HG03108 (cell line): ENCODE measurements at regions not wholly inside any gene's neighbourhood (a gene's known extent, or its start where the extent isn't known, plus 50 kb on each side); places are given as distances from the start of the nearest gene placed in this dataset.

Experiments
- ATAC-seq: cut with Tn5 transposase; IDR thresholded peaks from one replicate; pipeline ENCODE4 v1.9.1; 2021; ENCODE audit warnings: moderate library complexity; ENCODE audit not compliant: unreplicated experiment

DNA sequence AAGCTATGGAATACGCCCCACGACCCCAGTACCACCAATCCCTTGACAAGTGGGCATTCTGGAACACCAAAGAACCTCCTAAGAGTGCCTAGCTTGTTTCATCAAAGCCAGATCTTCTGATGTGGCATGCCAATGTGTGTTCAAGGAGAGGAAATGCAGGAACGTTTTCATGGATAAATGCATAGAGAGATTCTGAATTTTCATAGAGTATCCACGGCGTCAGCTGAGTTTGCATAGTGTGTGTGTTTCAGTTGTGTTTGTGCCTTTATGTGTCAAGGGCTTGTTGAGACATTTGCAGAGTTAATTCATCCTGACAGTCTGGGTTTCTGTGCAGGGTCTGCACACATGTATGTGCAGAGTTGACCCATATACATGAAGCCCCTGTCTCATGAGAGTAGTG is 172.7 kb upstream of the LRFN2 start:
- ATAC-seq = no peak

DNA sequence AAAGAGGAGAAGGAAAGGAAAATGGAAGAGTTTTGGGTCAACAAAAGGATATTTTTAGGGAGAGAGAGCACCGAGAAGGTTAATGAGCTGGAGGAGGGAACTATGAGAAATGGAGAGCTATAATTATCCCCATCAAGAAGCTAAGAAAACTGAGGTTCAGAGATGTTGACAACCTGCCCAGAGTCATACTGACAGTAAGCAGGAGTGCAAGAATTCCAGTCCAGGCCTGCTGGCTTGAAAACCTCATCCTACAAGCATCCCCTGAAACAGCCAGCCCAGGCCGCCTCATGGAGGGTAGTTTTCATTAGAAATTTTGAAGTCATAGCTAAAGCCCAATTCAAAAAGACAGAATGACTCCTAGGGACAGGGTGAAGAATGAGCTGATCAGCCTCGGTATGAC is 172.1 kb upstream of the LRFN2 start:
- ATAC-seq = no peak

DNA sequence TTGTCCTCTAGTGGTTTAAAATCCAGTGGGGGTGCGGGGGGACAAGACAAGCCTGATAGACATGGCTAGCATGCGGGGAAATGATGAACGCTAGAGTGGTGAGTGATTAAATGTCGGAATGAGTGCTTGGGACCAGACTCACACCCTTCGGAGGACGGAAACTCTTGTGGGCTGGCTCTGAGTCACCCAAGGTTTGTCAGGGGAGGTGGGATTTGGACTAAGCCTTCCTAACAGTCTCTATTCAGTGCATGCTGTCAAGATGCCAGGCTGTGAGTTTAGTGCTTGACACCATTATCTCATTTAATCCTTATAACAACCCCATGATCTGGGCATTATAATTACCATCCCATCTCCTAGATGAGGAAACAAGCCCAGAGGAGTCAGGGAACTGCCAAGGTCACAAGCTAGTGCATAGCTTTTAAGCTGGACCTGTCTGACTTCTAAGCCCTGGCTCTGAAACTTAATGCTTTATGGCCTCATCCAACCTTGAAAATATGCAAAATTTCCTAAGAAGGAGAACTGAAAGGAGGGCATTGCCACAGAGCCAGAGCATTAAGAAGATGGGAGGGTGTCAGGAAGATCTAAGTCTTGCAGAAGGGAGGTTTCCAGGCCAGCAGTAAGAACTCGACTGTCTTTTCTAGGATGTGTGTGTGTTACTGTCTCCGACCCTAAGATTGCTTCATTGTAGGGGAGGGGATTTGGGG is 168.7 kb upstream of the LRFN2 start:
- no peak for ATAC-seq

DNA sequence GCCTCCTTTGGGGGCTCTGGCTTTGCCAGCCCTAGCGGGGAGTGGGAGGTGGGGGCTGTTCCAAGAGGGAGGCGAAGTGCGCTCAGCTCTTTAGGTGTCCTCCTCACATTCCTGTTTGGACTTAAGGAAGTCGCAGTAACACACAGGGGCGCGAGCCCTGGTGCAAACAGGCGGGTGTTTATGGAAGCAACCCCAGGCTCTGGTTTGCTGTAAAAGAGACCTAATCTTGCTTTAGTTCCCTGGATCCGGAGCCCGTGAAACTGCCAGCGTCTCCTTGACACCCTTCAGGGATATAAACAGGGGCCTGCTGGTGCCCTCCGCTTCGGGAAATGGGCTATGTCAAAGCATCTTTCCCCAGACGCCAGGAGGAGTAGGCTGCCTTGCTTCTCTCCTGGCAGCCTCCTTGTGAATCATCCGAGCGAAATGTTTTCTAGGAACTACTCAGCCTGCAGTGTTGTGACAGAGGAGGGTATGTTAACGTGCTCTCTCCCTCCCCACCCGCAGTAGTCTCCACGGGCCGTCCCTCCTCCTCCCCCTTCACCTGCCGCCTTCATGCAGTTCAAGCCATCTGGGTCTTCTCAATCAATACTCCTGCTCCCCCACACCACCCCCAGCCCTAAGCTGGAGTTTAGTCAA is 168.0 kb upstream of the LRFN2 start:
- ATAC-seq = no peak

- ATAC-seq = no peak
Measured at GRCh38 chr6:40754461-40755045, 167.4 kb upstream of the LRFN2 start.

- ATAC-seq = no peak
Measured at GRCh38 chr6:40753675-40754448, 166.7 kb upstream of the LRFN2 start.

- ATAC-seq = no peak
Measured at GRCh38 chr6:40753048-40753447, 165.9 kb upstream of the LRFN2 start.

DNA sequence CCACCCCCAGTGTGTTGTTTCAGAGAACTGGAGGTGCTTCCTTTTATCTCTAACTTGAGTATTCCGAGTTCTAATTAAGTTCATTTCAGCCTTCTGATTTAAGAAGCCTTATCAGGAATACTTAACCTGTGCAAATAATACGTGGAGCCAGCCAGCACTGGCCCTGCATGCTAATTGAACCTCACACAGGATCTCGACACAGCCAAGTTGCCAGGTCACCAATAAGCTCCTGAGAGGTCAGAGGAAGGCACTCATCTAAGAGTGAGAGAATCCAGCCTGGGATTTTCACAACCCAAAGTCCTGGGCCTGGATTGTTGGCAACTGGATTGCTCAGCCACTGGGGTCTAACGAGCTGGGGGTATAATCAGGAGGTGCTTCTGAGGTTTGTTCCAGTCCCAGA is 157.7 kb upstream of the LRFN2 start:
- no peak for ATAC-seq

- no peak for ATAC-seq
Measured at GRCh38 chr6:40743690-40744446, 156.7 kb upstream of the LRFN2 start.

- ATAC-seq = no peak
Measured at GRCh38 chr6:40743226-40743625, 156.1 kb upstream of the LRFN2 start.

- no peak for ATAC-seq
Measured at GRCh38 chr6:40740518-40740917, 153.4 kb upstream of the LRFN2 start.

DNA sequence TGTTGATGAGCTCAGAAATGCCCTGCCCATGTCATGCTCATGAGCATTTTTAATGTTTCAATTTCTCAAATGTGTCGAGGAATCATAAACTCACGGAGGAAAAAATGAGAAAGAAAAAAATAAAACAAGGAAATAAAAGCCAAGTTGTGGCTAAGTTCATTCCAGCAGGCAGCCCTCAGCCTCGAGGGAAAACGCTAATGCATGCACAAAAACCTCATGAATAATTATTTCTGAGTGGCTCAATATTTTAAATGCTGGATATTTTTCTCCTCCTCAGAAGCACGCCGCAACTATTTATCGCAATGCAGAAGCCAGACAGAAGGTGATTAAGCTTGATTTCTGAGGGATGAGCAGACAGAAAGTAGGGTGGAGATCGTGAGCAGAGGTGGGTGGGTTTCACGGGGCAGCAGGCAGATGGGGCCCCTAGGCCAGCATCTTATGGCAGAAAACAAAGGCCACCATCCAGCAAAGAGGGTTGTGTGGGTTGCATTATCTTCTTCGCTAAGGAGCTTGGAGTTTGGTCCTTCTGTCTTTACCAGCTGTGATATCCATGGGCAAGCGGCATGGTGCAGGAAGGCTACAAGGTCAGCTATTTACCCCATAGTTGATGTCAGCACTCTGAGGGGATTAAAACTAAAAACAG is 151.5 kb upstream of the LRFN2 start:
- no peak for ATAC-seq

DNA sequence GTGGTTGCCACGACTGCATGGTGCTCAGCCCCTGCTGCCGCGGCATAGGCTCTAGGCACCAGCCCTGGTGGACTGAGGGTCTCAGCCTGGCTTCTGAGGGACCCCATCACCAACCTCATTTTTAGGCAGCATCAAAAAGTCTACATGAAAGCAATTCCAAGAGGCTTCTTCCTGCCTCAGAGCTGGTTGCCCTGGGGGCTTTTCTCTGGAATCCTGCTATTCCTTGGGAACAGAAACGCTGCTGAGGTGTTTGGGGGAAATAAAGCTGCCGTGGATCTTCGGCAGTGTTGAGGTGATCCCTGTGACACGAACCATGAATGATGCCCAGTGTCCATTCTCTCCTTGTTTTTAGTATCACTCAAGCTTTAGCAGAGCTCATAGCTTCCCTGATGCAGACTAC is 148.4 kb upstream of the LRFN2 start:
- ATAC-seq = no peak

DNA sequence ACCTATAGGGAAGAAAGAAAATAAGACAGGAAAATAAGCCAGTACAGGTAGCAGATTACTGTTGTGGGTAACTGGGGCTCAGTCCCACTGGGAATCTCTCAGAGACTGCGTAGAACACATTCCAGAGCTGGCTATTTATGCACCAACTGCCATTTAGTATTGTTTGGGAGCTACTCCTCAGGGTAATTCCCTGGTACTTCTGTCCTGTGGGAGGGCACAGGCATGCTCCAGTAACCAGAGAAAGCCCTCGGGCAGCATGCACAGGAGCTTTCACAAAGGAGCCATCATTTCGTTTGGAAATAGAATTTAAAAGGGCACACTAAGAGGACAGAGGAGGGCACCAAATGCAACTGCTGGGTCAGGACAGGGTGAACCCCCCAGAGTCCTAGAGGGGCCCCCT is 148.0 kb upstream of the LRFN2 start:
- ATAC-seq = no peak

- ATAC-seq = no peak
Measured at GRCh38 chr6:40734607-40735006, 147.4 kb upstream of the LRFN2 start.

- no peak for ATAC-seq
Measured at GRCh38 chr6:40733770-40734396, 146.7 kb upstream of the LRFN2 start.

GRCh38 chr6:40733290-40733689 is 146.1 kb upstream of the LRFN2 start:
- ATAC-seq = no peak

DNA sequence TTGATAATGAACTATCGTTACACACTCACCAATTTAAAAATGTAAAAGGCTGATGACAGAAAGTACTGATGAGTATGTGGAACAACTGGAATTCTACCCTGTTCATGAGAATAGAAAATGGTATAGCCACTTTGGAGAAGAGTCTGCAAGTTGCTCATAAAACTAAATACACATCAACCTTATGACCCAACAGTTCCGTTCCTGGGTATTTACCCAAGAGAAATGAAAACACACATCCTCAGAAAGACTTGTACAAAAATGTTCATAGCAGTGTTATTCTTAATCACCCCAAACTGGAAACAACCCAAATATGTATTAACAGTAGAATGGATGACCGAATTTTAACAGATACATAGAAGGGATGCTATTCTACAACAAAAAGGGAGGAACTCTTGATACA is 145.7 kb upstream of the LRFN2 start:
- ATAC-seq = no peak

- ATAC-seq = no peak
Measured at GRCh38 chr6:40728643-40729042, 141.5 kb upstream of the LRFN2 start.

DNA sequence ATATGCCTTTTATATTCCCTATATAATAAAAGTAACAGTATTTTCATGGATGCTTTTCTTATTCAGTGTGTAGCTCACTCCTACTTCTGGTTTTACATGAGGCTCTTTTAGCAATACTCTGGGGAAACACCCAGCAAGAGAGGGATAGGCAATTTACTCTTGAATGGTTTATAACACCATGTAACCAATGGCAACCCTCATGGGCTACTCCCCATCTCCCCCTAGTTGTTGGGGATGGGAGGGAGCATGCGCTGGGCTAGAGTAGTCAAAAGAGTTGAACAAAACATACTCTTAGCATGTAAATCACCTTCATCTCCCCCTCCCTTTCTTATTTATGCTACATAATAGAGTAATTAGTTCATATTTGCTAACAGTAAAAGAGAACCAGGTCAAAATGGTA is 140.1 kb upstream of the LRFN2 start:
- ATAC-seq = no peak
